NCI-H82 treated with DMSO at 0.1 percent for 48 hours (cell line): ENCODE measurements at regions not wholly inside any gene's neighbourhood (a gene's known extent, or its start where the extent isn't known, plus 50 kb on each side); places are given as distances from the start of the nearest gene placed in this dataset.
"Not testable (repeated sequence)": the region's sequence is repeated elsewhere in the genome, so short reads cannot be mapped to it uniquely, and the experiment has no call there.

ENCODE experiments used
- DNase-seq: peaks from one replicate; lab custom pipeline; 2025; ENCODE audit not compliant: unreplicated experiment; lab: John Stamatoyannopoulos, UW

GRCh38 chr16:88263681-88264287, 119.0 kb upstream of the ZNF469 start:
- not testable (repeated sequence) for DNase-seq

- DNase-seq, result no peak
These were observed 118.0 kb upstream of the ZNF469 start for GRCh38 chr16:88264641-88265285.

- DNase-seq, result not testable (repeated sequence)
These were observed 117.3 kb upstream of the ZNF469 start for GRCh38 chr16:88265286-88265938.

- DNase-seq, result not testable (repeated sequence)
These were observed 116.7 kb upstream of the ZNF469 start for GRCh38 chr16:88266036-88266435.

GRCh38 chr16:88266935-88267551, 115.7 kb upstream of the ZNF469 start:
- DNase-seq, result not testable (repeated sequence)

- not testable (repeated sequence) for DNase-seq
These were observed 114.4 kb upstream of the ZNF469 start for GRCh38 chr16:88268186-88268970.

GRCh38 chr16:88270171-88270790, 112.5 kb upstream of the ZNF469 start:
- DNase-seq, result not testable (repeated sequence)

GRCh38 chr16:88271296-88271695, 111.5 kb upstream of the ZNF469 start:
- not testable (repeated sequence) for DNase-seq

- DNase-seq, result not testable (repeated sequence)
These were observed 111.0 kb upstream of the ZNF469 start for GRCh38 chr16:88271776-88272175.

- DNase-seq, result not testable (repeated sequence)
These were observed 110.3 kb upstream of the ZNF469 start for GRCh38 chr16:88272437-88272836.

- not testable (repeated sequence) for DNase-seq
These were observed 108.5 kb upstream of the ZNF469 start for GRCh38 chr16:88274126-88274750.

GRCh38 chr16:88274847-88275246, 107.9 kb upstream of the ZNF469 start:
- DNase-seq, result no peak

GRCh38 chr16:88275336-88276122, 107.2 kb upstream of the ZNF469 start:
- not testable (repeated sequence) for DNase-seq

- not testable (repeated sequence) for DNase-seq
These were observed 106.6 kb upstream of the ZNF469 start for GRCh38 chr16:88276123-88276588.

GRCh38 chr16:88276591-88276990, 106.2 kb upstream of the ZNF469 start:
- DNase-seq, result no peak

- no peak for DNase-seq
These were observed 102.8 kb upstream of the ZNF469 start for GRCh38 chr16:88279998-88280397.

GRCh38 chr16:88281858-88282563, 100.7 kb upstream of the ZNF469 start:
- DNase-seq, result no peak

- no peak for DNase-seq
These were observed 100.0 kb upstream of the ZNF469 start for GRCh38 chr16:88282564-88283395.
